ENCODE measurements at regions not wholly inside any gene's neighbourhood (a gene's known extent, or its start where the extent isn't known, plus 50 kb on each side); places are given as distances from the start of the nearest gene placed in this dataset.

DNA sequence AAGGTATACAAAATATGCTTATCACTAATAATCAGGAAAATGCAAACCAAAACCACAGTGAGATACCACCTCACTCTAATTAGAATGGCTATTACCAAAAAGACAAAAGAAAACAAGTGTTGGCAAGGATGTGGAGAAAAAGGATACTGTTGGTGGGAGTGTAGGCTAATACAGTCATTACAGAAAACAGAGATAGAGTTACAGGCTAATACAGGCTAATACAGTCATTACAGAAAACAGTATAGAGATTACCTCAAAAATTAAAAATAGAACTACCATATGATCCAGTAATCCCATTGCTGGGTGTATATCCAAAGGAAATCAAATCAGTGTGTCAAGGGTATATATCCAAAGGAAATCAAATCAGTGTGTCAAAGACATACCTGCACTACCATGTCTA is 238.4 kb downstream of the PLPP3 start:
- POLR2A ChIA-PET (ENCODE audit: unreplicated experiment), result no interaction called here
- H3K9me2 ChIP-seq (ENCODE audit: insufficient read depth), result no peaks in the 10 kb centered on the region
- CTCF ChIA-PET, result no interaction called here
- H4K20me1 ChIP-seq (ENCODE audit: insufficient read depth), result no peaks in the 10 kb centered on the region
- no TSS peak for BruUV-seq (replicated peaks)
- H3K79me2 ChIP-seq (ENCODE audit: low read depth), result no peaks in the 10 kb centered on the region
- H2AFZ ChIP-seq, result no peak overlapping the region
- no peak for DNase-seq
- H3K4me3 ChIP-seq, result no peak overlapping the region
- peaks cover 19% of the 10 kb centered on the region for H3K4me1 ChIP-seq (replicated peaks; ENCODE audit: insufficient read depth)
- intact Hi-C loops (cut with micrococcal nuclease; ENCODE audit: unreplicated experiment), result no loop called here
- no peaks in the 10 kb centered on the region for H3F3A ChIP-seq (ENCODE audit: insufficient read depth, low read depth)
- no peaks in the 10 kb centered on the region for H3K9me3 ChIP-seq (ENCODE audit: insufficient read depth, low read depth)
- H3K36me3 ChIP-seq (ENCODE audit: low read depth), result no peaks in the 10 kb centered on the region
- H3K27me3 ChIP-seq (ENCODE audit: insufficient read depth, low read depth), result no peaks in the 10 kb centered on the region
- no peak overlapping the region for H3K27ac ChIP-seq
- TF ChIP-seq, protein P1, sequence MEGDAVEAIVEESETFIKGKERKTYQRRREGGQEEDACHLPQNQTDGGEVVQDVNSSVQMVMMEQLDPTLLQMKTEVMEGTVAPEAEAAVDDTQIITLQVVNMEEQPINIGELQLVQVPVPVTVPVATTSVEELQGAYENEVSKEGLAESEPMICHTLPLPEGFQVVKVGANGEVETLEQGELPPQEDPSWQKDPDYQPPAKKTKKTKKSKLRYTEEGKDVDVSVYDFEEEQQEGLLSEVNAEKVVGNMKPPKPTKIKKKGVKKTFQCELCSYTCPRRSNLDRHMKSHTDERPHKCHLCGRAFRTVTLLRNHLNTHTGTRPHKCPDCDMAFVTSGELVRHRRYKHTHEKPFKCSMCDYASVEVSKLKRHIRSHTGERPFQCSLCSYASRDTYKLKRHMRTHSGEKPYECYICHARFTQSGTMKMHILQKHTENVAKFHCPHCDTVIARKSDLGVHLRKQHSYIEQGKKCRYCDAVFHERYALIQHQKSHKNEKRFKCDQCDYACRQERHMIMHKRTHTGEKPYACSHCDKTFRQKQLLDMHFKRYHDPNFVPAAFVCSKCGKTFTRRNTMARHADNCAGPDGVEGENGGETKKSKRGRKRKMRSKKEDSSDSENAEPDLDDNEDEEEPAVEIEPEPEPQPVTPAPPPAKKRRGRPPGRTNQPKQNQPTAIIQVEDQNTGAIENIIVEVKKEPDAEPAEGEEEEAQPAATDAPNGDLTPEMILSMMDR (conservative IDR thresholded peaks at IDR 0.05), result no peak
- no peak for TF ChIP-seq EZH2 (IDR thresholded peaks at IDR 0.05; ENCODE audit: low read depth)
- no peak overlapping the region for H3K4me2 ChIP-seq

DNA sequence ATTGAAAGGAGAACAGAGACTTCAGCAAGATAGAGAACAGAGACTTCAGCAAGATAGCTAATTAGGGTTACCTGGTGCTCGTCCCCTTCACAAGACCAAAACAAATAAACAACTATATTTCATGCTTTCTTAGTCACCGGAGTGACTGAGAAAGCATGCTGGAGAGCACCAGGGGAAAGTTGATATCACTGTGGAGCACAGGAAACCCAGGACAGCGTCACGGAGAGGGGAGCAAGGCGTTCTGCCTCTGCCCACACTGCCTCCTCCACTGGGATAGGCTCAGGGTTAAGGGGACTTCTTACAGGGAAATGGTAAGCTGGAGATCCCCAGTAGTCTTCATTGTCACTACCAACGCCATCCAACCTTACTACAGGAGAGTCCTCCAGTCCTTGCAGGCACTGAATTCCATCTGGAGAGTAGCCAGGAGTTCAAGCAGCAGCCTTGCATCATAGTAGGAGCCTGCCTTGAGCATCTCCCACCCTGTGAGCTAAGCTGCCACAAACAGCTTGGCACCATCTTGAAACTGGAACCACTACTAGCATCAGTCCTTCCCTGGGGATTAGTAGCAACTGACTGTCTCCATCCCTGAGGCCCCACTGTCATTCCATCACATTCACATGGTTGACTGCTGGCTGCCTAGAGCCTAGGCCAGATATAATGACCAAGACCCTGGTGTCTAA is 239.4 kb downstream of the PLPP3 start:
- no TSS peak for BruUV-seq (replicated peaks)
- ChIA-PET CTCF (no interaction called here), POLR2A (ENCODE audit: unreplicated experiment) (no interaction called here)
- H4K20me1 ChIP-seq (ENCODE audit: insufficient read depth), result no peaks in the 10 kb centered on the region
- TF ChIP-seq, protein P1 (conservative IDR thresholded peaks at IDR 0.05), result no peak
- no peak for TF ChIP-seq EZH2 (IDR thresholded peaks at IDR 0.05; ENCODE audit: low read depth)
- intact Hi-C loops (cut with micrococcal nuclease; ENCODE audit: unreplicated experiment), result no loop called here
- H3K79me2 ChIP-seq (ENCODE audit: low read depth), result no peaks in the 10 kb centered on the region
- no peak overlapping the region for H3K4me3 ChIP-seq
- peak overlapping the region; percentile 33; the same call in 1 of the 2 replicates for H2AFZ ChIP-seq
- no peak for DNase-seq
- no peaks in the 10 kb centered on the region for H3K9me3 ChIP-seq (ENCODE audit: insufficient read depth, low read depth)
- no peaks in the 10 kb centered on the region for H3K36me3 ChIP-seq (ENCODE audit: low read depth)
- H3K4me1 ChIP-seq (replicated peaks; ENCODE audit: insufficient read depth), result peaks cover 21% of the 10 kb centered on the region
- no peaks in the 10 kb centered on the region for H3K9me2 ChIP-seq (ENCODE audit: insufficient read depth)
- peak overlapping the region; percentile 36 for H3K4me2 ChIP-seq
- peak overlapping the region; percentile 10; the same call in 1 of the 2 replicates for H3K27ac ChIP-seq
- H3K27me3 ChIP-seq (ENCODE audit: insufficient read depth, low read depth), result no peaks in the 10 kb centered on the region
- H3F3A ChIP-seq (ENCODE audit: insufficient read depth, low read depth), result no peaks in the 10 kb centered on the region

DNA sequence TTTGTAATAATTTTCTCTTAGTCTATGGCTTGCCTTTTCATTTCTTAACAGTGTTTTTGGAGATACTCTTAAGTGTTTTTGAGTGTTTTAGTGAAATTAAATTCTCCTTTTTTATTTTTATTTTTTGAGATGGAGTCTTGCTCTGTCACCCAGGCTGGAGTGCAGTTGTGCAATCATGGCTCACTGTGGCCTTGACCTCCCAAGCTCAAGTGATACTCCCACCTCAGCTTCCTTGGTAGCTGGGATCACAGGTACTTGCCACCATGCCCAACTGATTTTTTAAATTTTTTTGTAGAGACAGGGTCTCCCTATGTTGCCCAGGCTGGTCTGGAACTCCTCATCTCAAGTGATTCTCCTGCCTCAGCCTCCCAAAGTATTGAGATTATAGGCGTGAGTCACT is 240.3 kb downstream of the PLPP3 start:
- Histone ChIP-seq H3K4me3 (no peak overlapping the region), H3K9me2 (ENCODE audit: insufficient read depth) (peaks cover 4% of the 10 kb centered on the region; the same call in 1 of the 2 replicates), H3K4me1 (replicated peaks; ENCODE audit: insufficient read depth) (peaks cover 21% of the 10 kb centered on the region), H2AFZ (no peak overlapping the region), H4K20me1 (ENCODE audit: insufficient read depth) (no peaks in the 10 kb centered on the region), H3K36me3 (ENCODE audit: low read depth) (no peaks in the 10 kb centered on the region), H3K27me3 (ENCODE audit: insufficient read depth, low read depth) (no peaks in the 10 kb centered on the region), H3K79me2 (ENCODE audit: low read depth) (no peaks in the 10 kb centered on the region), H3K9me3 (ENCODE audit: insufficient read depth, low read depth) (no peaks in the 10 kb centered on the region), H3F3A (ENCODE audit: insufficient read depth, low read depth) (no peaks in the 10 kb centered on the region), H3K4me2 (peak overlapping the region; percentile 36), H3K27ac (0 out of 2 replicates have a peak overlapping the region, but pooled peaks have one; percentile 10)
- intact Hi-C loops (cut with micrococcal nuclease; ENCODE audit: unreplicated experiment), result no loop called here
- POLR2A ChIA-PET (ENCODE audit: unreplicated experiment), result no interaction called here
- DNase-seq, result no peak
- no peak for TF ChIP-seq EZH2 (IDR thresholded peaks at IDR 0.05; ENCODE audit: low read depth)
- TF ChIP-seq, protein P1 (conservative IDR thresholded peaks at IDR 0.05), result no peak
- no TSS peak for BruUV-seq (replicated peaks)
- CTCF ChIA-PET, result no interaction called here
